HepG2 (cell line): ENCODE measurements at regions not wholly inside any gene's neighbourhood (a gene's known extent, or its start where the extent isn't known, plus 50 kb on each side); places are given as distances from the start of the nearest gene placed in this dataset.

Experiments used
- ATAC-seq: fragments of 200-7000 bp; cut with Tn5 transposase; 3 replicates; pipeline ENCODE4 v1.9.1; 2020; ENCODE audit warnings: mild to moderate bottlenecking, moderate library complexity
- BruUV-seq: library from RNA; stranded (reverse); fragments of 400-500 nt; replicated peaks from 2 replicates; lab custom pipeline; 2021; lab: Mats Ljungman, UMichigan
- CTCF ChIA-PET: fragments of 300-600 bp; formaldehyde crosslinking; extraction: SDS; loops from one replicate; lab custom pipeline; 2021; ENCODE audit warnings: low total read pairs, inconsistent platforms, low intra/inter-chr PET ratio; lab: Yijun Ruan, JAX
- POLR2A ChIA-PET: fragments of 350-600 bp; sonication (Branson Sonifier 250); formaldehyde crosslinking; loops from one replicate; lab custom pipeline; 2020; ENCODE audit warnings: antibody characterized with exemption, inconsistent platforms; lab: Yijun Ruan, JAX
- DNase-seq: peaks from one replicate; pipeline ENCODE4 v3.0.0-alpha.2; 2015; ENCODE audit warnings: low spot score
- FAIRE-seq: peaks from 3 replicates; lab custom pipeline; 2011; peaks lifted over from hg19 to GRCh38; lab: Jason Lieb, UNC
- H2AFZ ChIP-seq: one replicate; pipeline ENCODE4 v1.6.1; 2011; ENCODE audit warnings: low read length, inconsistent platforms
- H3K27ac ChIP-seq: fragments of 300-600 bp; 3 replicates; pipeline ENCODE4 v1.8.0; 2011; ENCODE audit warnings: mixed run types, mild to moderate bottlenecking, mixed read lengths, low read length, inconsistent platforms; ENCODE audit not compliant: insufficient read depth; ENCODE audit errors: extremely low read length
- H3K27me3 ChIP-seq, 2 experiments: fragments of 200-600 bp in 1 of 2; 2 replicates in 1 of 2; 3 replicates in 1 of 2; pipeline versions ENCODE4 v1.6.0 to v1.8.0; 2011; ENCODE audit warnings: low read length in 2 of 2, mild to moderate bottlenecking in 2 of 2, moderate library complexity in 2 of 2, inconsistent platforms in 1 of 2; ENCODE audit not compliant: insufficient read depth in 2 of 2, control insufficient read depth in 1 of 2
- H3K36me3 ChIP-seq, 2 experiments: fragments of 200-600 bp in 1 of 2; replicated peaks in 1 of 2; 2 replicates in 1 of 2; 3 replicates in 1 of 2; pipeline versions ENCODE4 v1.5.1 to v1.8.0; 2011; ENCODE audit warnings: low read length in 2 of 2, inconsistent platforms in 1 of 2; ENCODE audit not compliant: insufficient read depth in 2 of 2, control insufficient read depth in 1 of 2
- H3K4me1 ChIP-seq: 2 replicates; pipeline ENCODE4 v1.5.1; 2012; ENCODE audit warnings: low read length, inconsistent platforms; ENCODE audit not compliant: insufficient read depth
- H3K4me2 ChIP-seq: 2 replicates; pipeline ENCODE4 v1.6.0; 2011; ENCODE audit warnings: low read depth, low read length, inconsistent platforms
- H3K4me3 ChIP-seq, 3 experiments: fragments of 200-600 bp in 1 of 3; sonication (generic), shearing (Covaris generic) in 1 of 3; replicated peaks in 1 of 3; 2 replicates each; pipeline ENCODE4 v1.5.1; 2011 to 2016; ENCODE audit warnings: low read length in 3 of 3, inconsistent platforms in 2 of 3, low read depth in 2 of 3, mild to moderate bottlenecking in 2 of 3, control low read depth in 1 of 3, mixed read lengths in 1 of 3; ENCODE audit not compliant: insufficient read depth in 1 of 3
- H3K79me2 ChIP-seq: one replicate; pipeline ENCODE4 v1.6.1; 2011; ENCODE audit warnings: low read length, inconsistent platforms; ENCODE audit not compliant: insufficient read depth
- H3K9ac ChIP-seq: 2 replicates; pipeline ENCODE4 v1.6.0; 2011; ENCODE audit warnings: mild to moderate bottlenecking, low read depth, low read length, inconsistent platforms; ENCODE audit not compliant: insufficient read depth
- H3K9me3 ChIP-seq: 2 replicates; pipeline ENCODE4 v1.5.1; 2012; ENCODE audit warnings: mild to moderate bottlenecking, low read length
- H4K20me1 ChIP-seq: 2 replicates; pipeline ENCODE4 v1.6.0; 2011; ENCODE audit warnings: inconsistent platforms, mild to moderate bottlenecking, low read length, moderate library complexity; ENCODE audit not compliant: insufficient read depth
- ATAD3A ChIP-seq: sonication (generic); formaldehyde crosslinking; IDR thresholded peaks from 2 replicates; pipeline ENCODE4 v1.4.0; 2020; ENCODE audit warnings: missing genetic modification reagents
- CBX5 ChIP-seq: sonication (generic); formaldehyde crosslinking; IDR thresholded peaks from 2 replicates; pipeline ENCODE4 v1.4.0; 2020; ENCODE audit warnings: missing genetic modification reagents, borderline replicate concordance
- HES4 ChIP-seq: sonication (generic); formaldehyde crosslinking; IDR thresholded peaks from 2 replicates; pipeline ENCODE4 v1.9.0; 2021; ENCODE audit warnings: mild to moderate bottlenecking, missing genetic modification reagents, borderline replicate concordance
- HNRNPLL ChIP-seq: fragments of 200-400 bp; formaldehyde crosslinking; IDR thresholded peaks from 2 replicates; pipeline ENCODE4 v1.6.1; 2017; ENCODE audit warnings: mild to moderate bottlenecking, low read depth, low read length; ENCODE audit not compliant: poor library complexity, severe bottlenecking
- HOXA3 ChIP-seq: sonication (generic); formaldehyde crosslinking; IDR thresholded peaks from 2 replicates; pipeline ENCODE4 v1.5.0; 2020; ENCODE audit warnings: missing genetic modification reagents
- KMT2A ChIP-seq: sonication (generic); formaldehyde crosslinking; IDR thresholded peaks from 2 replicates; pipeline ENCODE4 v1.4.0; 2020; ENCODE audit warnings: missing genetic modification reagents
- MBNL3 ChIP-seq: fragments of 250-450 bp; sonication (Bioruptor Pico); conservative IDR thresholded peaks from 2 replicates; pipeline ENCODE4 v1.8.0; 2022; ENCODE audit warnings: mild to moderate bottlenecking, inconsistent platforms
- NFRKB ChIP-seq: fragments of 450-650 bp; IDR thresholded peaks from 2 replicates; pipeline ENCODE4 v1.6.1; 2017
- PAX8 ChIP-seq: sonication (generic); formaldehyde crosslinking; IDR thresholded peaks from 2 replicates; pipeline ENCODE4 v1.8.0; 2022; ENCODE audit warnings: mild to moderate bottlenecking, missing genetic modification reagents, borderline replicate concordance
- SNRNP70 ChIP-seq: fragments of 200-400 bp; formaldehyde crosslinking; IDR thresholded peaks from 2 replicates; pipeline ENCODE4 v1.6.1; 2017; ENCODE audit warnings: mild to moderate bottlenecking, low read depth, low read length, moderate library complexity
- ZNF121 ChIP-seq: sonication (generic); formaldehyde crosslinking; IDR thresholded peaks from 2 replicates; pipeline ENCODE4 v1.5.0; 2020; ENCODE audit warnings: mild to moderate bottlenecking, missing genetic modification reagents
- ZNF780A ChIP-seq: sonication (generic); formaldehyde crosslinking; IDR thresholded peaks from 2 replicates; pipeline ENCODE4 v1.8.0; 2022; ENCODE audit warnings: mild to moderate bottlenecking, missing genetic modification reagents, moderate library complexity
- WGBS: methylation state at CpG from one replicate; pipeline ENCODE4 v1.1.6; 2017; ENCODE audit warnings: low lambda C conversion rate; 5-methylcytosine and 5-hydroxymethylcytosine counted together
- in situ Hi-C: cut with HindIII; loops from 2 replicates; pipeline ENCODE4 v1.10.0; 2017; ENCODE audit warnings: low pct_unique_long_range_greater_than_20kb; ENCODE audit not compliant: extremely low pct_ligation_motif_present
- intact Hi-C: fragments of 100-400 bp; cut with micrococcal nuclease; formaldehyde crosslinking; loops from one replicate; pipeline ENCODE4 v1.10.0; 2022; ENCODE audit not compliant: unreplicated experiment
- TF ChIP-seq, protein P1 (sequence below): sonication (generic); formaldehyde crosslinking; IDR thresholded peaks from 2 replicates; pipeline ENCODE4 v1.4.0; 2020; ENCODE audit warnings: missing genetic modification reagents, mild to moderate bottlenecking, borderline replicate concordance
- TF ChIP-seq, protein P2 (sequence below): sonication (generic); formaldehyde crosslinking; IDR thresholded peaks from 2 replicates; pipeline ENCODE4 v1.8.0; 2022; ENCODE audit warnings: mild to moderate bottlenecking, missing genetic modification reagents
- TF ChIP-seq, protein P3 (sequence below): sonication (generic); formaldehyde crosslinking; IDR thresholded peaks from 2 replicates; pipeline ENCODE4 v1.8.0; 2022; ENCODE audit warnings: mild to moderate bottlenecking, missing genetic modification reagents, borderline replicate concordance
- TF ChIP-seq, protein P4 (sequence below): sonication (generic); formaldehyde crosslinking; IDR thresholded peaks from 2 replicates; pipeline ENCODE4 v1.5.1; 2020; ENCODE audit warnings: mild to moderate bottlenecking, moderate library complexity, missing genetic modification reagents

DNA sequence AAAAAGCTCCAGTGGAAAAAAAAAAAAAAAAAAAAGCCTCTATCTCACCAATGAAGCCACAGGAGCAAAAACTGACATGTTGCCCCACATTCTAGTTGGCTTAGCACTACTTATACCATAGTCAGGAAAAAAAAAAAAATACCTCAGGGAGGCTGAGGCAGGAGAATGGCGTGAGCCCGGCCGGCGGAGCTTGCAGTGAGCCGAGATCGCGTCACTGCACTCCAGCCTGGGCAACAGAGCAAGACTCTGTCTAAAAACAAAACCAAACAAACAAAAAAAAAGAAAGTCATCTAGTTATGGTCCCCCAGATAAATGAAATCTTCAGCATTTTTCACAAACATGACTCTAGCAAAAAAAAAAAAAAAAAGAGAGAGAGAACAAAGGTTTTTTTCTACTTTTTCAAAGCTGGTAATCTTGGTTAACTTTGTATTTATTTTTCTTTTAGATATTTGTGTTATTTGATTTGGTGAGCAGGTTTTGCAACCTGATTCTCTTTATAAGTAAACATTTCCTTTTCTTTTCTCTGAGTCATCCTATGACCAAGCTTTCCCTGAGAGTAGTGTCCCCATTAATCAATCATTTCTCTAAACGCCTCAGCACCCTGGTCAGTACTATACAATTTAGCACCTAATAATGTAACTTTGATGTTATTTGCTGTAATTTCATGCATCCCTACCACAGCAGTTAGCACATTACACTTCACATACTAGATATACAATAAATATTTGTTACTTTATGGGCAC is 273.7 kb upstream of the PIK3C3 start:
- no peak for ATAC-seq
- H3K79me2 ChIP-seq: no peaks in the 10 kb centered on the region
- 20% methylated on average over 8 of the region's 8 CpGs for WGBS
- in situ Hi-C loops: no loop called here
- no peak for FAIRE-seq
- H3K4me1 ChIP-seq: no peaks in the 10 kb centered on the region
- no peak overlapping the region for H3K9ac ChIP-seq
- H3K36me3 ChIP-seq: no peaks in the 10 kb centered on the region
- H3K4me2 ChIP-seq: no peak overlapping the region
- H3K27ac ChIP-seq: no peak overlapping the region
- no peaks in the 10 kb centered on the region for H4K20me1 ChIP-seq
- no peak overlapping the region for H3K4me3 ChIP-seq
- H2AFZ ChIP-seq: no peak overlapping the region
- intact Hi-C loops: no loop called here
- TF ChIP-seq, protein P1, sequence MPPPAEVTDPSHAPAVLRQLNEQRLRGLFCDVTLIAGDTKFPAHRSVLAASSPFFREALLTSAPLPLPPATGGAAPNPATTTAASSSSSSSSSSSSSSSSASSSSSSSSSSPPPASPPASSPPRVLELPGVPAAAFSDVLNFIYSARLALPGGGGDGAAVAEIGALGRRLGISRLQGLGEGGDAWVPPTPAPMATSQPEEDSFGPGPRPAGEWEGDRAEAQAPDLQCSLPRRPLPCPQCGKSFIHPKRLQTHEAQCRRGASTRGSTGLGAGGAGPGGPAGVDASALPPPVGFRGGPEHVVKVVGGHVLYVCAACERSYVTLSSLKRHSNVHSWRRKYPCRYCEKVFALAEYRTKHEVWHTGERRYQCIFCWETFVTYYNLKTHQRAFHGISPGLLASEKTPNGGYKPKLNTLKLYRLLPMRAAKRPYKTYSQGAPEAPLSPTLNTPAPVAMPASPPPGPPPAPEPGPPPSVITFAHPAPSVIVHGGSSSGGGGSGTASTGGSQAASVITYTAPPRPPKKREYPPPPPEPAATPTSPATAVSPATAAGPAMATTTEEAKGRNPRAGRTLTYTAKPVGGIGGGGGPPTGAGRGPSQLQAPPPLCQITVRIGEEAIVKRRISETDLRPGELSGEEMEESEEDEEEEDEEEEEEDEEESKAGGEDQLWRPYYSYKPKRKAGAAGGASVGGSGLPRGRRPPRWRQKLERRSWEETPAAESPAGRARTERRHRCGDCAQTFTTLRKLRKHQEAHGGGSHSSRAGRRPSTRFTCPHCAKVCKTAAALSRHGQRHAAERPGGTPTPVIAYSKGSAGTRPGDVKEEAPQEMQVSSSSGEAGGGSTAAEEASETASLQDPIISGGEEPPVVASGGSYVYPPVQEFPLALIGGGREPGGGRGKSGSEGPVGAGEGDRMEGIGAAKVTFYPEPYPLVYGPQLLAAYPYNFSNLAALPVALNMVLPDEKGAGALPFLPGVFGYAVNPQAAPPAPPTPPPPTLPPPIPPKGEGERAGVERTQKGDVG (CRISPR knock-in tag): no peak
- TF ChIP-seq, protein P2, sequence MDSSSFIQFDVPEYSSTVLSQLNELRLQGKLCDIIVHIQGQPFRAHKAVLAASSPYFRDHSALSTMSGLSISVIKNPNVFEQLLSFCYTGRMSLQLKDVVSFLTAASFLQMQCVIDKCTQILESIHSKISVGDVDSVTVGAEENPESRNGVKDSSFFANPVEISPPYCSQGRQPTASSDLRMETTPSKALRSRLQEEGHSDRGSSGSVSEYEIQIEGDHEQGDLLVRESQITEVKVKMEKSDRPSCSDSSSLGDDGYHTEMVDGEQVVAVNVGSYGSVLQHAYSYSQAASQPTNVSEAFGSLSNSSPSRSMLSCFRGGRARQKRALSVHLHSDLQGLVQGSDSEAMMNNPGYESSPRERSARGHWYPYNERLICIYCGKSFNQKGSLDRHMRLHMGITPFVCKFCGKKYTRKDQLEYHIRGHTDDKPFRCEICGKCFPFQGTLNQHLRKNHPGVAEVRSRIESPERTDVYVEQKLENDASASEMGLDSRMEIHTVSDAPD: no peak
- TF ChIP-seq, protein P3, sequence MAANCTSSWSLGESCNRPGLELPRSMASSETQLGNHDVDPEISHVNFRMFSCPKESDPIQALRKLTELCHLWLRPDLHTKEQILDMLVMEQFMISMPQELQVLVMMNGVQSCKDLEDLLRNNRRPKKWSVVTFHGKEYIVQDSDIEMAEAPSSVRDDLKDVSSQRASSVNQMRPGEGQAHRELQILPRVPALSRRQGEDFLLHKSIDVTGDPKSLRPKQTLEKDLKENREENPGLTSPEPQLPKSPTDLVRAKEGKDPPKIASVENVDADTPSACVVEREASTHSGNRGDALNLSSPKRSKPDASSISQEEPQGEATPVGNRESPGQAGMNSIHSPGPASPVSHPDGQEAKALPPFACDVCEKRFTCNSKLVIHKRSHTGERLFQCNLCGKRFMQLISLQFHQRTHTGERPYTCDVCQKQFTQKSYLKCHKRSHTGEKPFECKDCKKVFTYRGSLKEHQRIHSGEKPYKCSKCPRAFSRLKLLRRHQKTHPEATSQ (CRISPR knock-in tag): no peak
- TF ChIP-seq PAX8 (CRISPR knock-in tag): no peak
- TF ChIP-seq CBX5 (CRISPR knock-in tag): no peak
- no peak for TF ChIP-seq NFRKB
- TF ChIP-seq ATAD3A (CRISPR knock-in tag): no peak
- TF ChIP-seq, protein P4, sequence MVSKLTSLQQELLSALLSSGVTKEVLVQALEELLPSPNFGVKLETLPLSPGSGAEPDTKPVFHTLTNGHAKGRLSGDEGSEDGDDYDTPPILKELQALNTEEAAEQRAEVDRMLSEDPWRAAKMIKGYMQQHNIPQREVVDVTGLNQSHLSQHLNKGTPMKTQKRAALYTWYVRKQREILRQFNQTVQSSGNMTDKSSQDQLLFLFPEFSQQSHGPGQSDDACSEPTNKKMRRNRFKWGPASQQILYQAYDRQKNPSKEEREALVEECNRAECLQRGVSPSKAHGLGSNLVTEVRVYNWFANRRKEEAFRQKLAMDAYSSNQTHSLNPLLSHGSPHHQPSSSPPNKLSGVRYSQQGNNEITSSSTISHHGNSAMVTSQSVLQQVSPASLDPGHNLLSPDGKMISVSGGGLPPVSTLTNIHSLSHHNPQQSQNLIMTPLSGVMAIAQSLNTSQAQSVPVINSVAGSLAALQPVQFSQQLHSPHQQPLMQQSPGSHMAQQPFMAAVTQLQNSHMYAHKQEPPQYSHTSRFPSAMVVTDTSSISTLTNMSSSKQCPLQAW (CRISPR knock-in tag): no peak
- no peak for TF ChIP-seq HES4 (CRISPR knock-in tag)
- no peak for TF ChIP-seq HOXA3 (CRISPR knock-in tag)
- no peak for TF ChIP-seq HNRNPLL
- TF ChIP-seq ZNF780A (CRISPR knock-in tag): no peak
- TF ChIP-seq MBNL3 (CRISPR knock-in tag): no peak
- TF ChIP-seq ZNF121: no peak
- TF ChIP-seq SNRNP70: no peak
- no peak for TF ChIP-seq KMT2A (CRISPR knock-in tag)
- no peak for DNase-seq
- BruUV-seq: no TSS peak
- CTCF ChIA-PET: no interaction called here
- POLR2A ChIA-PET: no interaction called here
- H3K27me3 ChIP-seq: no peaks in the 10 kb centered on the region
- no peaks in the 10 kb centered on the region for H3K9me3 ChIP-seq
